HL-60 (cell line): ENCODE measurements at regions not wholly inside any gene's neighbourhood (a gene's known extent, or its start where the extent isn't known, plus 50 kb on each side); places are given as distances from the start of the nearest gene placed in this dataset.
A peak's percentile ranks its signal among the peaks of the same experiment; 100 is the strongest.

Source experiments
- DNase-seq, 2 experiments: peaks; one replicate each; pipeline ENCODE4 v3.0.0-alpha.2; 2010 to 2020; ENCODE audit warnings: low read depth in 1 of 2, low spot score in 1 of 2
- H3K27ac ChIP-seq: fragments of 250-450 bp; sonication (Bioruptor Pico); replicated peaks from 2 replicates; pipeline ENCODE4 v1.5.1; 2020; ENCODE audit warnings: mild to moderate bottlenecking, moderate library complexity
- H3K27me3 ChIP-seq: fragments of 250-450 bp; sonication (Bioruptor Pico); 2 replicates; pipeline ENCODE4 v1.5.1; 2021; ENCODE audit warnings: mild to moderate bottlenecking, moderate library complexity; ENCODE audit not compliant: insufficient read depth, poor library complexity, severe bottlenecking
- H3K4me3 ChIP-seq: replicated peaks from 2 replicates; pipeline ENCODE4 v1.5.1; 2011; ENCODE audit warnings: mild to moderate bottlenecking, control low read depth, low read length; ENCODE audit not compliant: insufficient read depth
- CTCF ChIP-seq: IDR thresholded peaks from one replicate; pipeline ENCODE4 v1.5.1; 2011; ENCODE audit warnings: low read length, control low read depth, inconsistent platforms; ENCODE audit not compliant: insufficient read depth
- GABPA ChIP-seq: IDR thresholded peaks from 2 replicates; pipeline ENCODE4 v1.6.1; 2012; ENCODE audit warnings: low read depth
- POLR2AphosphoS5 ChIP-seq: IDR thresholded peaks from 2 replicates; pipeline ENCODE4 v1.6.1; 2012; ENCODE audit warnings: low read depth
- SPI1 ChIP-seq: IDR thresholded peaks from 2 replicates; pipeline ENCODE4 v1.6.1; 2012; ENCODE audit warnings: low read depth, mild to moderate bottlenecking, borderline replicate concordance
- TF ChIP-seq, protein P1 (sequence below): IDR thresholded peaks from 2 replicates; pipeline ENCODE4 v1.6.1; 2012; ENCODE audit warnings: low read depth; ENCODE audit not compliant: insufficient replicate concordance

DNA sequence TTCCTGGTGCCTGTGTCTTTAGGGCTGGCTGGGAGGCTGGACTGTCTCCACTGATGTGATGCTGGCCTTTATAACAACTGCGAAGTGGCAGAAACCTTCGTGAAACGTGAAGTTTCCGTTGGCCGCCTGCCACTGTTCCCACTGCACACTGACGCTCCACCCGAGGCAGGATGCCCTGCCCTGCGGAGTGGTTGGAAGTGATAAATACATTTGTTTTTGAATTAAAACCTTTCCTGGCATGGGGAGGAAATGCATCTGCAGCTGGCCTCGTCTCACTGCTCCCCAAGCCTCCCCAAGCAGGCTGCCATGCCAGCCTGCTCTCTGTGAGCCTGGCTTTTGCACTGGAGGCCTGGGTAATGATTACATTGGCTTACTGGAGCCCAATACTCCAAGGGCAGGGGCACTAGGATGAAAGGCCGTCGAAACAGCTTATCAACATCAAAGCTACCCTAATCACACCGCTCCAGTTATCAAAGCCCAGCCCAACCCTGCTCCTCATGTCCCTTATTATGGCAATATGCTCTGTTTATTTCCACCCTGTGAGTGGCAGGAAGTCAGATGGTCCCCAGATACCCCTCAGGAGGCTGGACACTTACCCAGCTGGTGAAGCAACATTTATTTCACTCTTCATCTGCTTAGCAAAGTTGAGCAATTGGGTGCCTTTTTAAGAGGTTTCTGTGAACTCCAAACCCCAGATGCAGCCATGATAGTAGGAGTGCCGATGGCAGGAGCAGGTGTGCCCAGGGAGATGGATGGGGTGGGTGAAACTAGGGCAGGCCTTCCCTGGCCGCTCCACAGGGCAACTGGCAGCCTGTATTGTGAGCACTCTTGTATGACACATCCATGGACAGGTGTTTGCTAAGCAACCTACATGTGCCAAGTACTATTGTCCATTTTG lies 97.4 kb upstream of the ITGA6 start:
- peak; percentile 7 to 10 for DNase-seq
- no peak for TF ChIP-seq GABPA
- TF ChIP-seq SPI1 = no peak
- TF ChIP-seq, protein P1, sequence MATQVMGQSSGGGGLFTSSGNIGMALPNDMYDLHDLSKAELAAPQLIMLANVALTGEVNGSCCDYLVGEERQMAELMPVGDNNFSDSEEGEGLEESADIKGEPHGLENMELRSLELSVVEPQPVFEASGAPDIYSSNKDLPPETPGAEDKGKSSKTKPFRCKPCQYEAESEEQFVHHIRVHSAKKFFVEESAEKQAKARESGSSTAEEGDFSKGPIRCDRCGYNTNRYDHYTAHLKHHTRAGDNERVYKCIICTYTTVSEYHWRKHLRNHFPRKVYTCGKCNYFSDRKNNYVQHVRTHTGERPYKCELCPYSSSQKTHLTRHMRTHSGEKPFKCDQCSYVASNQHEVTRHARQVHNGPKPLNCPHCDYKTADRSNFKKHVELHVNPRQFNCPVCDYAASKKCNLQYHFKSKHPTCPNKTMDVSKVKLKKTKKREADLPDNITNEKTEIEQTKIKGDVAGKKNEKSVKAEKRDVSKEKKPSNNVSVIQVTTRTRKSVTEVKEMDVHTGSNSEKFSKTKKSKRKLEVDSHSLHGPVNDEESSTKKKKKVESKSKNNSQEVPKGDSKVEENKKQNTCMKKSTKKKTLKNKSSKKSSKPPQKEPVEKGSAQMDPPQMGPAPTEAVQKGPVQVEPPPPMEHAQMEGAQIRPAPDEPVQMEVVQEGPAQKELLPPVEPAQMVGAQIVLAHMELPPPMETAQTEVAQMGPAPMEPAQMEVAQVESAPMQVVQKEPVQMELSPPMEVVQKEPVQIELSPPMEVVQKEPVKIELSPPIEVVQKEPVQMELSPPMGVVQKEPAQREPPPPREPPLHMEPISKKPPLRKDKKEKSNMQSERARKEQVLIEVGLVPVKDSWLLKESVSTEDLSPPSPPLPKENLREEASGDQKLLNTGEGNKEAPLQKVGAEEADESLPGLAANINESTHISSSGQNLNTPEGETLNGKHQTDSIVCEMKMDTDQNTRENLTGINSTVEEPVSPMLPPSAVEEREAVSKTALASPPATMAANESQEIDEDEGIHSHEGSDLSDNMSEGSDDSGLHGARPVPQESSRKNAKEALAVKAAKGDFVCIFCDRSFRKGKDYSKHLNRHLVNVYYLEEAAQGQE = no peak
- TF ChIP-seq POLR2AphosphoS5 = no peak
- no peak for TF ChIP-seq CTCF
- no peak overlapping the region for H3K27ac ChIP-seq
- no peaks in the 10 kb centered on the region for H3K27me3 ChIP-seq
- no peak overlapping the region for H3K4me3 ChIP-seq

- no peak for DNase-seq
- TF ChIP-seq SPI1 = no peak
- no peak for TF ChIP-seq GABPA
- no peak for TF ChIP-seq CTCF
- TF ChIP-seq POLR2AphosphoS5 = no peak
- TF ChIP-seq, protein P1 = no peak
- no peak overlapping the region for H3K4me3 ChIP-seq
- no peak overlapping the region for H3K27ac ChIP-seq
- H3K27me3 ChIP-seq = no peaks in the 10 kb centered on the region
Measured at GRCh38 chr2:172332507-172332906, 94.9 kb upstream of the ITGA6 start.

GRCh38 chr2:172333235-172333977 lies 94.0 kb upstream of the ITGA6 start:
- Histone ChIP-seq H3K27ac (no peak overlapping the region), H3K27me3 (no peaks in the 10 kb centered on the region), H3K4me3 (no peak overlapping the region)
- no peak for DNase-seq
- TF ChIP-seq SPI1 (no peak), POLR2AphosphoS5 (no peak), GABPA (no peak)
- TF ChIP-seq, protein P1 = no peak
